Activated CD4-positive, alpha-beta memory T cell treated with anti-CD3 and anti-CD28 coated beads for 36 hours (primary cell): ENCODE measurements at regions not wholly inside any gene's neighbourhood (a gene's known extent, or its start where the extent isn't known, plus 50 kb on each side); places are given as distances from the start of the nearest gene placed in this dataset.

ENCODE experiments used
- CTCF ChIA-PET: fragments of 350-600 bp; sonication (Branson Sonifier 250); formaldehyde crosslinking; loops from one replicate; lab custom pipeline; 2021; ENCODE audit warnings: antibody characterized with exemption, inconsistent platforms; lab: Charles Lee
- POLR2A ChIA-PET: fragments of 350-600 bp; sonication (Branson Sonifier 250); formaldehyde crosslinking; loops from one replicate; lab custom pipeline; 2021; ENCODE audit warnings: antibody characterized with exemption; lab: Charles Lee
- DNase-seq: peaks from one replicate; pipeline ENCODE4 v3.0.0-alpha.2; 2020
- H3K27ac Mint-ChIP-seq: one replicate; pipeline ENCODE4 v1.8.0; 2021; ENCODE audit warnings: mixed read lengths
- H3K27me3 Mint-ChIP-seq: one replicate; pipeline ENCODE4 v1.8.0; 2021; ENCODE audit warnings: mixed read lengths
- H3K36me3 Mint-ChIP-seq: one replicate; pipeline ENCODE4 v1.8.0; 2021; ENCODE audit warnings: mixed read lengths
- H3K4me1 Mint-ChIP-seq: one replicate; pipeline ENCODE4 v1.8.0; 2021; ENCODE audit warnings: low read depth, mixed read lengths
- H3K4me3 Mint-ChIP-seq: one replicate; pipeline ENCODE4 v1.8.0; 2021; ENCODE audit warnings: mild to moderate bottlenecking, mixed read lengths
- H3K9me3 Mint-ChIP-seq: one replicate; pipeline ENCODE4 v1.8.0; 2021; ENCODE audit warnings: mixed read lengths
- intact Hi-C: fragments of 100-400 bp; cut with micrococcal nuclease; formaldehyde crosslinking; loops from one replicate; pipeline ENCODE4 v1.15.1; 2023

DNA sequence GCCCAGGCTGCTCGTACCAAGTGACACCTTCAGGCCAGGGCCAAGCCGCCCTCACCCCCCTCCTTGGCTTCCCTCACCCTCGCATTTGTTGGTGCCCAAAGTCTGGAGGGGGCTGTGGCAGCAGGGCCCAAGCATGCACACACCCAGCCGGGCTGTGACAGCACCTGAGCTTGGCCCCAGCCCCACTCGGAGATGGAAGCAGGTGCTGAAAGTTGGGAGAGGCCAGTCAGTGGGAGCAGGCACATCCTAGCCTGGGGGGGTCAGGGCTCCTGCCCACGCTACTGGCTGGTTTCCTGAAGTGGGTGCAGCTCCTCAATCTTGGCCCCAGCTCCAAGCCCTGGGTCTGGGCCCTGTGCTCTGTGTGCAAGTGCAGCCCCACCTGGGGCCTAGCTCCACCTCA is 228.0 kb downstream of the RDH14 start:
- H3K36me3 Mint-ChIP-seq, result no peaks in the 10 kb centered on the region
- no peaks in the 10 kb centered on the region for H3K4me1 Mint-ChIP-seq
- no peak overlapping the region for H3K4me3 Mint-ChIP-seq
- no peaks in the 10 kb centered on the region for H3K9me3 Mint-ChIP-seq
- H3K27me3 Mint-ChIP-seq, result peaks cover 2% of the 10 kb centered on the region
- ChIA-PET POLR2A (no interaction called here), CTCF (no interaction called here)
- no peak overlapping the region for H3K27ac Mint-ChIP-seq
- no peak for DNase-seq
- intact Hi-C loops, result no loop called here

DNA sequence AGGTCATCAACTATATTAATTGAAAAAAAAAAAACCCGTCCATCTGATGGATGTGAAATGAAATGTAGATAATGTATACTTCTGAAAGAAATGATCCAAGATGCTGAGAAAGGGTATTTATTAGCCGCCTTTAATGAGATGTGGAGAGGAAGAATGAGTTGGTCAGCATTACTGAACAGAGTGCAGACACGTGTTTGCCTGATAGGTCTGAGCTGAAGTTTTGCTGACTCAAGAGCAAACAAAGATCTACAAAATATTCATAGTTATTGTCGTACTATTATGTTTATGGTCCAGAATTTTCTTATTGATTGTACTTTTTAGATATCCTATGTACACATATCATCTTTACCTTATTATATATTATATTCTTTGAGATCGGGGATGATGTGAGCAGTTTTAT is 235.3 kb downstream of the RDH14 start:
- ChIA-PET CTCF (no interaction called here), POLR2A (no interaction called here)
- Mint-ChIP-seq H3K27me3 (no peaks in the 10 kb centered on the region), H3K36me3 (no peaks in the 10 kb centered on the region), H3K27ac (no peak overlapping the region), H3K4me3 (no peak overlapping the region), H3K9me3 (no peaks in the 10 kb centered on the region), H3K4me1 (no peaks in the 10 kb centered on the region)
- DNase-seq, result no peak
- intact Hi-C loops, result no loop called here

DNA sequence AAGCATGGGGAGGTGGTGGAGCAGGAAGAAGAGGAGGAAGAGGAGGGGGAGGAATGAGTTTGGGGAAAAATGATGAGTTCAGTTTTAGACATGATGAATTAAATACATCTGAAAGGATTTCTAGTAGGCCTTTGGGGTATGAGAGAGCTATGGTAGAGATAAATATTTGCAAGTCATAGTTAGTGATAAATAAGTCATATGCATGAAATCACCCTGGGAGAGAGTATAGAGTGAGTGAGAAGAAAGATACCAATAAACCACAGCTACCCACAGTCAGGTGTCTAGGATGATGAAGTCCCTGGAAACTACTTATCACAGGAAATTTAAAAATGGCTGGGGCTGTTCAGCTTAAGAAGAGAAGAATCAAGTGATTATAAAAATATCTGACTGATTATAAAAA is 240.5 kb downstream of the RDH14 start:
- Mint-ChIP-seq H3K4me1 (no peaks in the 10 kb centered on the region), H3K27ac (no peak overlapping the region), H3K27me3 (no peaks in the 10 kb centered on the region), H3K9me3 (no peaks in the 10 kb centered on the region), H3K36me3 (no peaks in the 10 kb centered on the region), H3K4me3 (no peak overlapping the region)
- ChIA-PET POLR2A (no interaction called here), CTCF (no interaction called here)
- intact Hi-C loops, result no loop called here
- no peak for DNase-seq

DNA sequence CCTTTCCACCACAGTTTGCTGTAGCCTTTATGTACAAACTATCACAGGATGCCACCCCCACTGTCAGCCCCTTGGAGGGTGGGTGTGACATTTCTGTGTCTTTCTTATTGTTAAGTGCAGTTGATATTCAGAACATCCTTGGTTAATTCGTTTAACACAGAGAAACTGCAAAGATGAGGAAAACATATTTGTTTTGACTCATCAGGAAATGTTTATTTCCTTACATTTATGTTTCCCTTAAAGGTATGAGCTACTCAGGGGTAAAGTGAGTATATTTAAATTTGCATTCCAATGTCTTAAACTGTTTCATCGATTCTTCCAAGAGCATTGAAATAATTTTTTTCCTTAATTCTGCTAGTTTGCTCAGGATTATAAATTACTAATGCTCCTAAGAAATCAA is 243.4 kb downstream of the RDH14 start:
- ChIA-PET CTCF (no interaction called here), POLR2A (no interaction called here)
- no peaks in the 10 kb centered on the region for H3K27me3 Mint-ChIP-seq
- DNase-seq, result no peak
- no peak overlapping the region for H3K27ac Mint-ChIP-seq
- H3K36me3 Mint-ChIP-seq, result no peaks in the 10 kb centered on the region
- no peak overlapping the region for H3K4me3 Mint-ChIP-seq
- H3K9me3 Mint-ChIP-seq, result peaks cover 4% of the 10 kb centered on the region
- no peaks in the 10 kb centered on the region for H3K4me1 Mint-ChIP-seq
- intact Hi-C loops, result no loop called here

DNA sequence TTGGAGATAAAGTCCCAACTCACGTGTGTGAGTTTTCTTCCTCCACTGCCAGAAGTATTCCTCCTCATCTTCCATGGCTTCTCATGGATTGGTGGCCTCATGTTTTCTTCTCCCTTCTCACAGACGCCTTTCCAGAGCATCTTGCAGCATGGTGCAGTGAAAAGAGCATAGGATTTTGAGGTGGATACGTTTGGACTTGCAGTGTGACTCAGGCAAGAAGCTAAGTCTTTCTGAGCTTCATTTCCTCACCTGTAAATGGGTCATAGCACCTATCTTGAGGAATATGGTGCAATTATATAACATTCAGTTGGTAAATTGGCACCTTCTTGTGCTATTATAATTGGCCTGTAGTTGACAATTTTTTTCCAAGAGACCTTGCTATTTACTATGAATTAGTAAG is 247.6 kb downstream of the RDH14 start:
- Mint-ChIP-seq H3K36me3 (no peaks in the 10 kb centered on the region), H3K27ac (no peak overlapping the region), H3K27me3 (no peaks in the 10 kb centered on the region), H3K4me3 (no peak overlapping the region), H3K4me1 (no peaks in the 10 kb centered on the region), H3K9me3 (peaks cover 4% of the 10 kb centered on the region)
- ChIA-PET CTCF (no interaction called here), POLR2A (no interaction called here)
- intact Hi-C loops, result no loop called here
- no peak for DNase-seq

DNA sequence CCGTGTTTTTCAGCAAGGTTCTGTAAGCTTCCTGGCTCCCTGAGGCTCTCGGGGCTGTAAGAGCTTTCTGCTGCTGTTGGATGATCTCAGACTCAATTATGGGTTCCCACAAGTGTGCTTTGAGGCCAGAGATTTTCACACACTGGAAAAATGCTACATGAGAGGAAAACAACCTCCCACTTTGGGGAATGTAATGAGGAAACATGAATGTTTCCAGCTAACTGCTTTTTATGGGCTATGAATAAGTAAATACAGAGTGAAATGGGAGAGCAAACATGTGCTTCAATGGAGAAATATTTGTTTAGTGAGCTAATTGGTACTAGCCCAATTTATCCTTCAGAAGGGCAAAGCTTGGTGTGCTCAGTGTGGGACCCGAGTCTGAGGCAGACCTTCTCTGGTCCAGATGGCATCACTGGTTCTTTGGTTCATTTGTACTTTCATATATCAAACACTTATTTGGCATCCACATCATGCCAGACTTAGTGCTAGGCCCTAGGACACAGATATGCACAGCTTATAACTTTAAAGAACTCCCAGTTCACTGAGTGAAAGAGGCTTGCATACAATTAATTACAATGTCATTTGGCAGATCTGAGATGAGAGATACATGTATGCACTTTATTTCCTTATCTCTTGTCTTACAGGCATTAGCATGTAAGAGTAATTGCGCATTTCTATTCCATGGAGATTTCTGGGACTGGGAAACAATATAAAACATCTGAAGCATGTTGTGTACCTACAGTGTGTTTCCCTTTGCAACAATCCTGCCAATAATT is 248.8 kb downstream of the RDH14 start:
- CTCF ChIA-PET, result interaction anchor here (0.6 kb wide), 1 partner anchor 1654 kb away, joined by 4 read pairs; no protein-coding TSS in a partner anchor
- Mint-ChIP-seq H3K4me3 (no peak overlapping the region), H3K4me1 (no peaks in the 10 kb centered on the region), H3K9me3 (peaks cover 4% of the 10 kb centered on the region), H3K36me3 (no peaks in the 10 kb centered on the region), H3K27ac (no peak overlapping the region), H3K27me3 (no peaks in the 10 kb centered on the region)
- POLR2A ChIA-PET, result no interaction called here
- DNase-seq, result no peak
- intact Hi-C loops, result no loop called here

DNA sequence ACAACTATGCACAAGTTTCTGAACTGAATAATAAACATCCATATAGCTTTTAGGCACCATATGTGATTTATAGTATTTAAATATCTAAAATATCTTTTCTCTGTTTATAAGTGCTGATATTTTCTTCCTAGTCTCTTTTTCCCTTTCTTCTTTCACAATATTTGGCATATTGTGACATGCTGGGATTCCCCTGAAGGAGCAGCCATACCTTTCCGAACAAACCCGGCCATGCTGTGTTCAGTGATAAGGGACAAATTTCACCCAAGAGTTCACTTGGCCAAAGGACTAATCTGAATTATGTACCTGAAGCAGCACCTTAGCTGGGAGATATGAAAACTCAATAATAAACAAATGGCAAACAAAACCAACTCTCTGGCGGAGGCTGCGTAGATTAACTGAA is 250.8 kb downstream of the RDH14 start:
- no peaks in the 10 kb centered on the region for H3K4me1 Mint-ChIP-seq
- H3K27ac Mint-ChIP-seq, result no peak overlapping the region
- no peak for DNase-seq
- H3K27me3 Mint-ChIP-seq, result no peaks in the 10 kb centered on the region
- intact Hi-C loops, result no loop called here
- H3K9me3 Mint-ChIP-seq, result peaks cover 4% of the 10 kb centered on the region
- H3K4me3 Mint-ChIP-seq, result no peak overlapping the region
- no peaks in the 10 kb centered on the region for H3K36me3 Mint-ChIP-seq
- CTCF ChIA-PET, result no interaction called here
- POLR2A ChIA-PET, result no interaction called here

DNA sequence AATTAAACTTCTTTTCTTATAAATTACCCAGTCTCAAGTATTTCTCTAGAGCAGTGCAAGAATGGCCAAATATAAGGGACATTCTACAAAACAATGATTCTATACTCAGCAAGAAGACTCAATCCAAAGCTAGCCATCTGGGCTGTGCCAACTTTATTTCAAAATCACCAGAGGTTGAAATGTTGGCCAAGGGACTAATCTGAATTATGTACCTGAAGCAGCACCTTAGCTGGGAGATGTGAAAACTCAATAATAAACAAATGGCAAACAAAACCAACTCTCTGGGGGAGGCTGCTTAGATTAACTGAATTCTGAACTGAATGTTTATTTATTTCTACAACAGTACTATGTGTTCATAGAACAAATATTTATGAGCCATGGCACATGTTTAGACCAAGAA is 251.3 kb downstream of the RDH14 start:
- Mint-ChIP-seq H3K36me3 (no peaks in the 10 kb centered on the region), H3K27me3 (no peaks in the 10 kb centered on the region), H3K9me3 (peaks cover under 1% of the 10 kb centered on the region), H3K4me1 (no peaks in the 10 kb centered on the region), H3K27ac (no peak overlapping the region), H3K4me3 (no peak overlapping the region)
- no peak for DNase-seq
- intact Hi-C loops, result no loop called here
- ChIA-PET CTCF (no interaction called here), POLR2A (interaction anchor here (0.5 kb wide), 1 partner anchor 1371 kb away, joined by 4 read pairs; no protein-coding TSS in a partner anchor)

DNA sequence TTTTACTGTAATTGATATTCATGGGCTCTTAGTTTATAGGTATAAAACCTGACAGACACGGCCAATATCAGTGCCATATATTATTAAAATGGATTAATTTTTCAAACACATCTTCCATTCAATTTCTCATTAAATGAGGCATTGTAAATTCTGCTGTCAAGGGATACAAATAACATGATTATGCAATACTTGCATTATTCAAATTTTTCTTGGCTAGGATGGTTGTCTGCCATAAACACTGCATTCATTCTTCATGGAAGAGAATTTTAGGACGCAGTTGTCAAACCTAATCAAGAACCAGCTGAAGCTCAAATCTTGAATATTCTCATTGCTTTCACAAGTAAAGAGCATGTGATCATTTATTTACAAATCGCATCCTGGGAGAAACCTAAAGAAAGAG is 255.6 kb downstream of the RDH14 start:
- Mint-ChIP-seq H3K4me1 (no peaks in the 10 kb centered on the region), H3K27ac (no peak overlapping the region), H3K4me3 (no peak overlapping the region), H3K27me3 (no peaks in the 10 kb centered on the region), H3K9me3 (no peaks in the 10 kb centered on the region), H3K36me3 (no peaks in the 10 kb centered on the region)
- no peak for DNase-seq
- ChIA-PET CTCF (no interaction called here), POLR2A (no interaction called here)
- intact Hi-C loops, result no loop called here

DNA sequence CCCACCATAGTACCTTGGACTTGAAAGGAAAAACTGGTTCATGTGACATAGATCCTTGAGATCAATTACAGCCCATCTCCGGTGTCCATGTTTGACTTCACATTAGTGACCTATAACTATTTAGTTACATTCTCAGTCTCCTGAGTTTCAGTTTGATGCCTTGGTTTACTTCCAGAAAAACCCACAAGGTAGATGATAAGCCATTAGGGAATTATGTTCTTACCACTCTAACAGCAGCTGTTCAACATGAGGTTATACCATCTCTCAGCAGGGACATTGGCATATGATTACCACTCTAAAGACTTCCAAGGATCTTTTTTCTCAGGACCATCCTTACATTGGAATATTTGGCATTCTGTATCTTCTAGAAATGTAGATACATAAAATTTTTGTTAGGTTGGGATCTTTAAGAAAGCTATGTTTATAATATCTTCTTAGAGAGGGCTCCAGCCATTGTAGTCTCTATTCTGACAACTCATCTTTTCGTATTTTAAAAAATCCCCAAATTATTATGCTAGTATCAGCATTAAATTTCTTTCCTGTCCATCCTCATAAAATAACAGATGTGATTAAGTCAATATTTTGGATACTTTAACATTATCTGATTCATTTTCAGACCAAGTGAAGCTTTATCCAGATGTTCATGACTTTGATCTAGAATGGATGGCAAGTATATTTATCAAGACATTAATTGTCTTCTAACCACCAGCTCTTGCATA is 258.9 kb downstream of the RDH14 start:
- ChIA-PET CTCF (interaction anchor here (1.1 kb wide), 1 partner anchor 991 kb away, joined by 4 read pairs; no protein-coding TSS in a partner anchor), POLR2A (no interaction called here)
- Mint-ChIP-seq H3K4me3 (no peak overlapping the region), H3K27ac (no peak overlapping the region), H3K4me1 (no peaks in the 10 kb centered on the region), H3K9me3 (no peaks in the 10 kb centered on the region), H3K27me3 (no peaks in the 10 kb centered on the region), H3K36me3 (no peaks in the 10 kb centered on the region)
- intact Hi-C loops, result no loop called here
- DNase-seq, result no peak

DNA sequence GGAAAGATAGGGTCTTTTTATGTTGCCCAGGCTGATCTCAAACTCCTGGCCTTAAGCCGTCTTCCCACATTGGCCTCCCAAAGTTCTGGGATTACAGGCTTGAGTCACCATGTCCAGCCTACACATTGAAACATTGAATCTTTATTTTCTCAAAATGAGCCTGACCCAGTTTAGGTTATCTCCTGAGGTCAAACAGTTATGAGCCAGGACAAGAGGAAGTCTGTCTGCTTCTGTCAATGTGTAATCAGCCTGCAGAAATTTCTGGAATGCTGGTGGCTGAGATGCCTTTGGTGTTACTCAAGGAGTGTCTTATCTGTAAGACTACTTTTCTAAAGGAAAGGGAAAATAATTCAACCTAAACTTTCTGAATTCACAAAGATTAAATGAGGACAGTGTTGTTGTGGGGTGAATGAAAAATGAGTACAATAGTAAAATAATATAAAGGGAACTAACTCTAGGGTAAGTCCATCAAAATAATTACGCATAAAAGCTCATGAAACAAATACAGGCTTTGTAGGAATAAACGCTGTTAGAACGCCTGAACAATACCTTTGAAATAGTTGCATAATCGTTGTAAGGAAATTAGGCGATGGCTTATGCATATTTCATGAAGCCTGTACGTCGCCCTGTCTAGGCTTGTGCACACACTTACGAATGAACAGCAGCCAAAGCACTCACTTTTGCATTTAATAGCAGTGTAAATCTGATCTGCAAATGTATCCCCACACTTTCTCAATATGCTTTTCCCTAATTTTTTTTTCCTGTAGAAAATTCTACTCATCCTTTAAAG is 260.8 kb downstream of the RDH14 start:
- POLR2A ChIA-PET, result no interaction called here
- CTCF ChIA-PET, result no interaction called here
- DNase-seq, result no peak

DNA sequence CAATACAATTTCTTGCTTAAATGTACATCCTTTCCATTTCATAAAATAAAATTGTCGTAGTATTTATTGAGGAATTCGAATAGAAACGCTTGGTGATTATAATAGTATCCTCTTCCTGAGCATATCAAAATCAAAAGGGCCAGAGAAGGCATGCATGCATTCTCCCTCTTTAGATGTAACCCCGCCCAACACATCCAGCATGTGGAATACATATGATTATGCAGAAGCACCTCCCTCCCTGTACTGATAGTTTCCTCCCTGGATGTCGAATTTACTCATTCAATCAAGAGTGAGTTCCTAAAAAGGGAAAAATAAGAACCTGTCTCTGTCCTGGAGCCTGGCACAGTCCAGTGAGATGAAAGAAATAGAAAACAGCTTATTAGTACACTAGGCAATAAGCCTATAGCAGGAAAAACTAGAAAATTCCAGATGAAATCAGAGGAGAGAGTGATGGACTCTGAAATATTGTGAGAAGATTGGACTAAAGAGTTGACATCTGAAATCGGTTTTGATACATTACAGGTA is 262.9 kb downstream of the RDH14 start:
- no peak overlapping the region for H3K4me3 Mint-ChIP-seq
- intact Hi-C loops, result no loop called here

More for the DNA sequence above, 260.8 kb downstream of the RDH14 start:
- Mint-ChIP-seq H3K4me3 (no peak overlapping the region), H3K9me3 (no peaks in the 10 kb centered on the region), H3K36me3 (no peaks in the 10 kb centered on the region), H3K27me3 (no peaks in the 10 kb centered on the region), H3K4me1 (no peaks in the 10 kb centered on the region), H3K27ac (no peak overlapping the region)
- intact Hi-C loops, result no loop called here

More for the DNA sequence above, 262.9 kb downstream of the RDH14 start:
- Mint-ChIP-seq H3K27ac (no peak overlapping the region), H3K27me3 (no peaks in the 10 kb centered on the region), H3K36me3 (no peaks in the 10 kb centered on the region), H3K4me1 (no peaks in the 10 kb centered on the region), H3K9me3 (no peaks in the 10 kb centered on the region)
- ChIA-PET POLR2A (no interaction called here), CTCF (no interaction called here)
- DNase-seq, result no peak
